HG02885 (cell line): ENCODE measurements at regions not wholly inside any gene's neighbourhood (a gene's known extent, or its start where the extent isn't known, plus 50 kb on each side); places are given as distances from the start of the nearest gene placed in this dataset.

ENCODE experiments used
- ATAC-seq: cut with Tn5 transposase; IDR thresholded peaks from one replicate; pipeline ENCODE4 v1.9.1; 2021; ENCODE audit warnings: mild to moderate bottlenecking; ENCODE audit not compliant: unreplicated experiment, poor library complexity

DNA sequence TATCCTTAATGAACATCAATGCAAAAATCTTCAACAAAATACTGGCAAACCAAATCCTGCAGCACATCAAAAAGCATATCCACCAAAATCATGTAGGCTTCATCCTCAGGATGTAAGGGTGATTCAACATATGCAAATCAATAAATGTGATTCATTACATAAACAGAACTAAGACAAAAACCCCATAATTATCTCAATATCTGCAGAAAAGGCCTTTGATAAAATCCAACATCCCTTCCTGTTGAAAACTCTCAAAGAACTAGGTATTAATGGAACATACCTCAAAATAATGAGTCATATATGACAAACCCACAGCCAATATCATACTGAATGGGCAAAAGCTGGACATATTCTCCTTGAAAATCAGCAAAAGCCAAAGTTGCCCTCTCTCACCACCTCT lies 54.6 kb upstream of the DEPDC1 start:
- no peak for ATAC-seq

DNA sequence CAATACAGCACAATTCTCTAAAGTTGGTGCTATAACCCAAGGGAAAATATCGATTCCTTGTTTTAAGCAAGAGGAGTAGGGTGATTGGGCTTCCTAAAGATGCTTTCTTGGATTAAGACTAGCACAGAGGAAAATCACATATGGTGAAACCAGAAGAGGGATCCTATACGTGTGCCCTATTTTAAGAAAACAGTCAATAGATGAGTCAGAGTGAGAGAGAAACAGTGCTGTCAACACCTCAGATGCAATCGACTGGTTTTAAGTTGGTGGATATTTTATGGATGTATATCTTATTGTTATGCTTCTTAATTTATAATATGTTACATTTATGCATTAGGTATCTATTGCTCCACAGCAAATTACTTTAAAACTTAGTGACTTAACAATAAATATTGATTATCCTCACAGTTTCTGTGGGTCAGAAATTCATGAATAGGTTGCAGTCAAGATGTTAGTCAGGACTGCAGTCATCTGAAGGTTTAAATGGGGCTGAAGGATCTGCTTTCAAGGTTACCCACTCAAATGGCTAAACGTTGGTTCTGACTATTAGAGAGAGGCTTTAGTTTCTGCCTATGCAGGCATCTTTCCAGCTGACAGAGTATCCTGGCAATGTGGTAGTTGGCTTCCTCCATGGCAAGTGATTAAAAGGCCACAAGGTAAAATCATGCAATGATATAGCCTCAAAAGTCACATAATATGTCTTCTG lies 61.6 kb upstream of the DEPDC1 start:
- peak; percentile 75 for ATAC-seq

DNA sequence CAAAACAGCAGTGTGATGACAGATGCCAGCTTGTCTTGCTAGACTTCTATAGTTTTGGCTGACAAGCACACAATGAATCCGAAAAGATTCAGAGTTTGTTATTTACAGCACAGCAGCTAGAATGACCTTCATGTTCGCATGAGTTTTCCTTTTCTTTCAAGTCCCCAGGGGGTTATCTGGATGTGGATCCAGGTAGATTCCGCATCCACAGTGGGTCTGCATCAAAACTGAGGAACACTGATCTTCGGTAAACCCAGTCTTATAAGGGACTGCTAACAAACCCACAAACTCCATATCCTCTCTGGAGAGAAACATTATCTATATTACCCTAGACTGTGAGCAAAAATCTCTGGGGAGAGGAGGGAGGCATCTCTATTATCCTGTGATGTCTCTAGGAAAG lies 69.0 kb upstream of the DEPDC1 start:
- ATAC-seq: no peak

DNA sequence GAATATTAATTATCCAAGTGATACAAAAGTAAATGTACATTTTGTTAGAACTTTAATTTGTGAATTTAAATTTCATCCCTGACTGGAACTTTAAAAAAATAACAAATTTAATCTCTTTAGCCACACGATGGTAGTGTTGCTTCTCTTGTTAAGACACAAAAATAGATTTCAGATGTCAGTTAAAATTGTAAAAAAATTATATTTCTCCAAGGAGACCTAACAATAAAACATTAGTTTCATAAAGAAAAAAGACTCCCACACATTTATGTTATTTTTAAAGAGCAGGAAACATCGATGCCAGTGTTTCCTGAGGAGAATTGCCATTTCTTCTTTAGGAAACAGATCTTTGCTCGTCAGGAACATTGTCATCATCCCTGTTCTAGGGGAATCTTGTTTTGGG lies 74.0 kb upstream of the DEPDC1 start:
- ATAC-seq: no peak

DNA sequence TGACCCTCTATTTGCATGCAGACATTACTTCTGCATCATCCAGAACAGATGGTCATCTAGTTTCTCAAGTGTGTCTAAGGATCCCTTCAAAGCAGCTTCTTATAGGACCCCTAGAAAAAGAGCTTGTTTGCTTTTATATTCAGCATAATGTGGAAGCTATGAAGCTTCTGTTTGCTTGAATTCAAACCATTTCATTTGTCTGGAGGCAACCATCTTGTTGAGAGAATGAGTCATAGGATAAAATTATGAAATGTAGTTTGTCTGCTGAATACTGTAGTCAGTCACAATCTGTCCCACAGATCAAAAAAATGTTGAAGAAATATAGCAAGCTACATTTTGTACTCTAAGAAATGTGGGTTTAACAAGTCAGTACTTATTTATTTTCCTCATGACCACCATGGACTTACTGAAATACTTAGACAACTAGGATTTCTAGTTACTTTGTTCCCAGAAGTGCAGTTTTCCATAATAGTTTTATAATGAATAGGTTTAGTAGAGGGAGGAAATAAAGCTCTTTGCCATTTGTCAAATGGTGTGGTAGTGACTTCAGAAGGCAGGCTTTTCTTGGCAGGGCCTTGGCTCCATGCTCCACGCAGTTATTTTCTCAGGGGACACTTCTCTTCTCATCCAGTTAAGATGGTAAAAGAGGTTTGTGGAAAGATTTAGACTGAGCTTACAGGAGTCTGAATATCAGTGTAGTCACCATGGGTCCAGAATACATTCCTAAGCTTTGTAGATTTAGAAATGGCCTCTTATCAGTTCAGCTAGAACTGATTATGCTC lies 74.8 kb upstream of the DEPDC1 start:
- ATAC-seq: no peak

DNA sequence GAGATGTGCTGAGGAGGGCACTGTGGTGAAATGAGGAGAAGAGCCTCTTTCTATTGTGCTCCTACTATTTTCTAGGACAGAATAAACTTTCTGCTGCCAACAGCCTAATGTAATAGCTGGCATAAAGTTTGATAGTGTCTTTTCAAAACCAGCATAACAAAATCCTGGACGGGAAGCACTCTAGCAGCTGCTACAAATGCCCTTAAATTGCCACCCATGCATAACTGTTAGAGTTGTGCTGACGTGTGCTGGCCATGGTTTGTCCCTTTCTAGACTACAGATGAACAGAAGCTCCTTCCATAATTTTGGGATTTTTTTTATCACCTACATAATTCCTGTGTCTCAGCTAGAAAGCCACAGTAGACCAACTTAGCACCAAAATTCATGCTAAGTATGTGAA lies 88.5 kb upstream of the DEPDC1 start:
- no peak for ATAC-seq

DNA sequence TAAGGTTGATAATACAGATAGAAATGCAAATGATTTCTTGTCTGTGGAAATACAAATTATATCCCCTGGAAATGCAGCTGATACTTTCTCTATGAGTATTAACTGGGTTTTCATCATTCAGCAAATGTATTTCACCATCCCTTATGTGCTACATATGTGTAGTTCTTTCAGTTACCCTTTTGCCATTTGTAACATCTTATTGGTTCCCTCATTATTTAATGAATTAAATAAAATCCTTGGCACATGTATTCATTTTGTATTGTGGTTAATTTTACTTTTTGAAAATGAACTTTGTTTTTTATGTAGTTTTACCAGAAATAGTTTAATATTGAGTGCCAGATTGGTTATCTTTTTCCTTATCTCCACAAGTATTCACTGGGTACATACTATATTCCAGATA lies 89.9 kb upstream of the DEPDC1 start:
- no peak for ATAC-seq

DNA sequence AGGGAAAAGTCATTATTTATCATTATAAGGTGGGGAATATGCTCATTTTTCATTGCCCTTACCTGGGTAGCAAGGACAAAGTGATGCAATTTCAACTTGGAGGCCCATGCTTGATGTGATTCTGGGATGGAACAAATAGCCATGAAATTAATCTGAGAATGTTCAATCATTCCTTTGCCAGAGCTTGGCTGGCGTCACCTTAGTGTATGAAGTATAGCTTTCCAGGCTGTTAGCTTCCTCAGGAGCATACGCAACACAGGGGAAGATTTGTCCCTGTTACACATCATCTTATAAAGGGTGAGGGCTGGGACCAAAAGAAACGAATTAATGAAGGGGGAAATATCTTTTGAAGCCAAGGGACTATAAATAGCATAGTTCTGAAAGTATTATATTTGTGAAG lies 91.4 kb upstream of the DEPDC1 start:
- ATAC-seq: no peak

DNA sequence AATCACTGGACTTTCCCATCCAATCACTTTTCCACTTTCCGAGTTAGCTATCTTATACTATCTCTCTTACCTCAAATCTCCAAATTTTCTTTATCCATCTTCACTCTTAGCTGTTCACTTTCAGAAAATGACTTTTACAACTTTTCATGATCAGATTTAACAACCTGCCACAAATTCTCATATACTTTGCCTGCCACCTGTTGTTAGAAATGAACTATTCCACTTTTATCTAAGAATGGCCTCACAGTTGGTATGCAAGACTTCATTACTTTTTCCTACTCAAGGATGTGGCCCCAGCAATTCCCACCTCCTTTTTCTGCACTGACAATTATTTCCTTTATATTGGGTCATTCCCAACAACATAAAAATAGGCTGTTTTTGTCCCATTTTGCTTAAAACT lies 93.6 kb upstream of the DEPDC1 start:
- no peak for ATAC-seq

DNA sequence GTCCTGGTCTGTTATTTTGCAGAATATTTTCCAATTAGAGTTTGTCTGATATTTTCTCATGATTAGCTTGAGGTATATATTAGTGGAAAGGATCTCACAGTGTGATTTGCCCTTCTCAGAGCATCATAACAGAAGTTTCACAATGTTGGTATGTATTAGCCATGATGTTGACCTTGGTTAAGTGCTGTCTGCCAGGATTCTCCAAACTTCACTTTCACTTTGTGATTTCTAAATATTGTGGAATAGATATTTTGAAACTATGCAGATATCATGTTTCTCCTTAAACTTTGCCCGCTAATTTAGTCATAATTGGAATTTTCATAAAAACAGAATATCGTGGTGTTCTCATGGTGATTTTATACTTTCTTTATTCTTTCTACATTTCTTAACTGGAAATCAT lies 98.0 kb upstream of the DEPDC1 start:
- no peak for ATAC-seq

DNA sequence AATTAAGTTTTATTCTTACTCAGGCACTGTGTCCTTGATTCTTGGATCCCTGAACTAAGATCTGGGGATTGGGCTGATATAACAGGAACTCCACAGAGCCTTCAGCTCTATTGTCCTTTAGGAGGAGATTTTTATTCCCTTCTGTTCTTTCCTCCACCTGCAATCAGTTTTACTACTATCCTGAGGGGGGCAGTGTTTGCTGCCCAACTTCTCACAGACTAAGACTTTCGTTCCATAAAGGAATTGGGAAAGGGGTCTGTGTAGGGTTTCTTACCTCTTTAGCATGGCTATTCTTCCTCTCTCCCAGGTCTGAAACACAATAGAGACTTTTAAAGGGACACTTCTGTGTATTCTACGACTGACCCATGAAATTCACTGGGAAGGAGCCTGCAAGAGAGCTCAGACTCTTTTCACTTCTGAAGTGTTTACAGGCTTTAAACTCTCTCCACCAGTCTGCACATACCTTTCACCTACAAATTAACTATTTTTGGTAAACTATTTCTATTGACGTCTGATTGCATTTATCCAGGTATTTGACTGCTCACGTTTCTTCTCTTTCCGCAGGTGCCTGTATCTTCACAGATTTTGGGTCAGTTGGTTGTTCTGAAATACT lies 103.3 kb upstream of the DEPDC1 start:
- ATAC-seq: peak; percentile 61

DNA sequence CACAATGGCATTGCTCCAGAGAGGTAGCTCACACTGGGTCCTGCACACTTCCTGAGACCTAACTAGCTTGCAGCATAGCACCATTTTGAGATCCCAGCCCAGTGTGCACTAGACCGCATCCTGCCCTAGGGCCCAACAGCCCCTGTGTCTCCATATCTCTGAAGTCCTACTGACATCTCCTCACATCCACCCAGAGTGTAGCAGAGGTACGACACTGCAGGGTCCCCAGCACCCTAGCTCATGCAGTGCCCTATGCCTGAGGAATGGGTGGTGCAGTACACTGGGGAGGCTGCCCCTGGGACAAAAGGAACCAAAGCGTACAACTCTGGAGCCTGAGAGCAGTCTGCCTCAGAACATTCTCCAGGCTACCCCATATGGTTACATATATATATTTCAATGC lies 111.4 kb upstream of the DEPDC1 start:
- ATAC-seq: no peak

DNA sequence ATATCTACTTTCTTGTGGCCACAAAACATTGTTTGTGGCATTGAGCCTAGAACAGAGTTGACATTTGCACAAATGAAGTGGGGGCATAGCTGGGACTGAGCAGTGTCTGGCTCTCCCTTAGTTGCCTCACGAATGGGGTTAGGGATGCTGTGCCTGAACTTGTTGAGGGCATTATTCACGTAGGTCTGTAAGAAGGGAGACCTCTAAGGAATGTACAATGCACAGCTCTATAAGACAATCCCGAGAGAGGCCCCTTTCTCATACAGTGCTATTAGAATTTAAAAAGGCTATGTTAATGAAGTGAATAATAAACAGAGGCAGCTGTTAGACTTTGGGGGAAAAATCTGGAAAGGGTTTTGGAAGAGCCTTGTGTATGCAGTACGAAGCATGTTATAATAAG lies 118.4 kb upstream of the DEPDC1 start:
- ATAC-seq: no peak

DNA sequence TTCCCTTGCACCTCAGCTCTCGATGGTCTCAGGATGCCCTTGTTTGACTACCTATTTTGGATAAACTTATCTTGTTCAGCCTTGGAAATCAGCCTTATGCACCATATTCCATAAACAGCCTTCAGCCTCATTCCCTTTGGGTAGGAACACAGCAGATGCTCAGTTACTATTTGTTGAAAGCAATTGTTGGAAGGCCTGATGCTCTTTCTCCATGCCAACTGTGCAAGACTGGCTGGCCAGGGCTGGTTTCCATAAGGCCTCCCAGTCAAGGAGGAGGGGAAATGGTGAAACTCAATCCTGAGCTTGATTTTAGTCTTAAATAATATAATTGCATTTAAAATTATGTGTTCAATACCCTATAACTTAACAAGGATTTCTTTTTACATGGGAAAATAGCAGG lies 121.1 kb upstream of the DEPDC1 start:
- ATAC-seq: no peak

DNA sequence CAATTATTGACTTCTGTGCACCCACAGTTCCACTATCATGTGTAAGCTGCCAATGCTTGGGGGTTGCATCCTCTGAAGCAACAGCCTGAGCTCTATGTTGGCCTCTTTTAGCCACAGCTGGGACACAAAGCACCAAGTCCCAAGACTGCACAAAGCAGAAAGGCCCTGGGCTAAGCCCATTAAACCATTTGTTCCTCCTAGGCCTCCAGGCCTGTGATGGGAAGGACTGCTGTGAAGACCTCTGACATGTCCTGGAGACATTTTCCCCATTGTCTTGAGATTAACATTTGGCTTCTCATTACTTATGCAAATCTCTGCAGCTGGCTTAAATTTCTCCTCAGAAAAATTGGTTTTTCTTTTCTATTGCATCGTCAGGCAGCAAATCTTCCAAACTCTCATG lies 123.7 kb upstream of the DEPDC1 start:
- ATAC-seq: no peak

DNA sequence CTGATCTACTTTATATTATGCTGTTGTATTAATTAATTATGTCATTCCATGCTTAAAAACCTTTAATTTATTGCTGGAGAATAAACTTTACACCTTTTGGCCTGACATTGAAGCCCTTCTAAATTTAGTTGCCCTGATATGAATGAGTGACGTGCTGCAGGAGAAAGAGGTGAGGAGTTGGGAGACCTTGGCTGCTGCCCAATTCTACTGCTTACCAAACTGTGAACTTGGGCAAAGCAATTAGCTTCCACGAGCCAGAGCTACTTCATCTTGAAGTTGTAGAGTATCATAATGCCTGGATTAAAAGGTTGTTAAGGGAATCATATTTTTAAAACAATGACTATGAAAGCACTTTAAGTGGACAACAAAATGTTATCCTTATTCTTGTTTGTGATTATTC lies 126.8 kb upstream of the DEPDC1 start:
- ATAC-seq: no peak

DNA sequence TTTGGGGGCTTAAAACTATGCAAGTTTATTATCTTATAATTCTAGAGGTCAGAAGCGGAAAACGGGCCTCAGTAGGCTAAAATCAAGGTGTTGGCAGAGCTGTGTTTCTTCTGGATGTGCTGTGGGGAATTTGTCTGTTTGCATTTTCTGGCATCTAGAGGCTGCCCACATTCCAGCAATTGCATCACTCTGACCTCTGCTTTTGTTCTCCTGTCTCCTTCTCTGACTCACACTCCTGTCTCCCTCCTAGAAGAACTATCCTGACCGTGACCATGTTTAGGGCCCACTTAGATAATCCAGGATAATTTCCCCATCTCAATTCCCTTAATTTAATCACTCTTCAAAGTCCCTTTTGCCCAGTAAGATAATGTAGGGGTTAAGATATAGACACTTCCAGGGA lies 127.4 kb upstream of the DEPDC1 start:
- no peak for ATAC-seq

DNA sequence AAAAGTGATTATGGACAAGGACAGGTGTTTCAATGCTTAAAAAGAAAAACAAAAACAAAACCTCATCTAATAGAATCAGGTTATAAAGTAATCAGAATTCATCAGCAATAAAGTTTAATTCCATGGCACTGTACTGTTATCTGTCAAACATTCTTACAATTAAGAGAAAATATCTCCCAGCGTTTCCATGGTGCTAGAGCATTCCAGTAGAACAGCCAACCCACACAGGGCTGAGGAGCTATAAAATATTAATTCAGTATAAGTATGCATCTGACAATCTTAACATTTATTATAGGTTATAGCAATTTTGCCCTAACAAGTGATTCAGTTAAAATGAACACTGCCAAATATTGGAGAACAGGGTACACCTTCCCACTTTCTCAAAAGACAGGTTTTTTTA lies 128.7 kb upstream of the DEPDC1 start:
- ATAC-seq: no peak

DNA sequence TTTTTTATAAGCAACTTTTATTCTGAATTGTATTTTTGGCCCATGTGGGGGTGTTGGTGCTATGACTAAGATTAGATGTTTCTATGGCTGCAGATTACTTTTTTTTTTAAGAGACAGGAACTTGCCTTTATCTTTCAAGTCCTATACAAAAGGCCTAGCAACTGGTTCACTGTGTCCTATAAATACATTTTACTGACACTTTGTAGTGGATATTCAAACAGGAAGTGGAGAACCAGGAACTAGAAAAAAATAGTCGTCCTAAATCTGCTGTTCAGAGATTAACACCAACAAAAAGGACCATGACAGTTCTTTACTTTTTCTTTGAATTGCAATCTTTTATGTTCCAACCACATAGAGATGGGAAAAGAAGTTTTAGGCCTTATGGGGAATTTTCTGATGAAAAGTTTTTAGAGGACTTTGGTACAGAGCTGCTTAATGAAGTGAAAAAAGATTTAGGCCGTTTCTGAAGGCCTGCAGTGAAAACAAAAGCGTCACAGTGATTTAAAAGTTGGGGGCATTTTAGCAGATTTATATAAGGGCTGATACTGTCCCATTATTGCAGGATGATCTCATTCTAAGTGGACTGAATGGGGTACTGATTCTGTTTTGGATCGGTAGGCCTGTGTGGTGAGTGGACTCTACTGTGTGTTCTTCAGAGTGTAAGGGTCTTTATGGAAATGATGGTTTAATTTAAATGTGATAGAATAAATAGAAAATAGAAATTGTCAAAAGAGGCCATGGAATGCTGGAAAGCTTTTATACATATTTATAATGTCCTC lies 136.4 kb upstream of the DEPDC1 start:
- ATAC-seq: no peak

DNA sequence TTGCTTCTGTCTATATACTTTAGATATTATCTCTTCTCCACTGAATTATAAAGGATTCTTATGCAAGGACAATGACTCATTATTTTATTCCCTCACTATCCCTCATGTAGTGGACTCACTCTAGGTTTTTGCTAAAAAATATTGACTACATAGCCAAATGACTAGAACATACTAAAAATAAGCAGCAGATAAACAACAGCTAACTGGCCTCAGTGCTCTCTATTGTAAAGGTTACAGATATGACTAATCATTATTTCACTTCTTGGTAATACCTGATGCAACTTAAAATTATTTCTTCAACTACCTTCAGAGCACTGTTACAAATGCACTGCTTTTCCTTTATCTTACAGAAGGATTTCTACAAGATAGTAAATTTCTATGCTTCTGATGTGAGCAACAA lies 147.6 kb upstream of the DEPDC1 start:
- ATAC-seq: no peak

DNA sequence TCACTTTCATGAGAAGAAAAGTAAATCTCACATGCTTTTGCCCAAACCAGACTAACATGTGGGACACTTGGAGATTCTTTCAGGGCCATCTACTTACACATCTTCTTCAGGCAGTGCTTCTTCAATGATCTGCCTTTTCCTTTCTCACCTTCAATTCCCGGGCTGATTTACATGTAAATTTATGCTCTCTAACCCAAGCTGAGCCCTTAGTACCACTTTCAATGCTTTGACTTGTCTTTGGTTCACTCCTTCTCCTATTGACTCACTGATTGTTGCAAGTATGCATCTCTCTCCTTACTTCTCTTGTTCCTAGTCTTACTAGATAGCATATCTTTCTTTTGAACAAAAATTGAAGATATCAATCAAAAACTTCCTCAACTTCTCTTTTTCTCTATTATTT lies 154.2 kb upstream of the DEPDC1 start:
- ATAC-seq: no peak
